AG09309 (cell line): ENCODE measurements at regions not wholly inside any gene's neighbourhood (a gene's known extent, or its start where the extent isn't known, plus 50 kb on each side); places are given as distances from the start of the nearest gene placed in this dataset.

ENCODE experiments used
- DNase-seq: peaks from one replicate; pipeline ENCODE4 v3.0.0-alpha.2; 2010; ENCODE audit warnings: low read depth
- H3K4me3 ChIP-seq: 2 replicates; pipeline ENCODE4 v1.5.1; 2011; ENCODE audit warnings: mild to moderate bottlenecking, low read depth, low read length, moderate library complexity; ENCODE audit not compliant: control insufficient read depth
- CTCF ChIP-seq: IDR thresholded peaks from 2 replicates; pipeline ENCODE4 v1.5.1; 2011; ENCODE audit warnings: mild to moderate bottlenecking, low read depth, low read length, inconsistent platforms; ENCODE audit not compliant: insufficient read depth, control insufficient read depth; ENCODE audit errors: missing control alignments

- no peak for TF ChIP-seq CTCF
- H3K4me3 ChIP-seq, result no peak overlapping the region
- DNase-seq, result no peak
Observed at GRCh38 chr22:34225278-34225677, 305.0 kb upstream of the LARGE1 start.

- no peak for DNase-seq
- no peak for TF ChIP-seq CTCF
- H3K4me3 ChIP-seq, result no peak overlapping the region
Observed at GRCh38 chr22:34236527-34236926, 316.3 kb upstream of the LARGE1 start.

- TF ChIP-seq CTCF, result no peak
- DNase-seq, result no peak
- H3K4me3 ChIP-seq, result no peak overlapping the region
Observed at GRCh38 chr22:34239421-34239820, 319.1 kb upstream of the LARGE1 start.

GRCh38 chr22:34243023-34243422 is 322.7 kb upstream of the LARGE1 start:
- DNase-seq, result no peak
- H3K4me3 ChIP-seq, result no peak overlapping the region
- TF ChIP-seq CTCF, result no peak

- no peak for TF ChIP-seq CTCF
- no peak overlapping the region for H3K4me3 ChIP-seq
- no peak for DNase-seq
Observed at GRCh38 chr22:34255042-34255441, 334.8 kb upstream of the LARGE1 start.

- no peak overlapping the region for H3K4me3 ChIP-seq
- no peak for TF ChIP-seq CTCF
- no peak for DNase-seq
Observed at GRCh38 chr22:34278121-34278520, 357.8 kb upstream of the LARGE1 start.

- TF ChIP-seq CTCF, result no peak
- DNase-seq, result no peak
- no peak overlapping the region for H3K4me3 ChIP-seq
Observed at GRCh38 chr22:34281738-34282137, 361.5 kb upstream of the LARGE1 start.
